GM18498 (cell line): ENCODE measurements at regions not wholly inside any gene's neighbourhood (a gene's known extent, or its start where the extent isn't known, plus 50 kb on each side); places are given as distances from the start of the nearest gene placed in this dataset.
"Not testable (repeated sequence)": the region's sequence is repeated elsewhere in the genome, so short reads cannot be mapped to it uniquely, and the experiment has no call there.

Experiments
- ATAC-seq: cut with Tn5 transposase; IDR thresholded peaks from one replicate; pipeline ENCODE4 v1.9.1; 2021; ENCODE audit warnings: mild to moderate bottlenecking, moderate library complexity; ENCODE audit not compliant: unreplicated experiment

- no peak for ATAC-seq
Observed at GRCh38 chr13:81929988-81930387, 1589.1 kb upstream of the SPRY2 start.

- no peak for ATAC-seq
Observed at GRCh38 chr13:81927347-81927746, 1586.4 kb upstream of the SPRY2 start.

GRCh38 chr13:81917810-81918209 lies 1576.9 kb upstream of the SPRY2 start:
- ATAC-seq = no peak

GRCh38 chr13:81916461-81916860 lies 1575.5 kb upstream of the SPRY2 start:
- ATAC-seq = no peak

GRCh38 chr13:81907787-81908372 lies 1567.0 kb upstream of the SPRY2 start:
- no peak for ATAC-seq

- ATAC-seq = no peak
Observed at GRCh38 chr13:81888855-81889254, 1547.9 kb upstream of the SPRY2 start.

- ATAC-seq = no peak
Observed at GRCh38 chr13:81874681-81875661, 1534.0 kb upstream of the SPRY2 start.

GRCh38 chr13:81874253-81874652 lies 1533.3 kb upstream of the SPRY2 start:
- ATAC-seq = no peak

- no peak for ATAC-seq
Observed at GRCh38 chr13:81872581-81872980, 1531.7 kb upstream of the SPRY2 start.

- ATAC-seq = not testable (repeated sequence)
Observed at GRCh38 chr13:81871751-81872325, 1530.9 kb upstream of the SPRY2 start.

- ATAC-seq = no peak
Observed at GRCh38 chr13:81848291-81848690, 1507.4 kb upstream of the SPRY2 start.

- ATAC-seq = no peak
Observed at GRCh38 chr13:81846771-81847170, 1505.8 kb upstream of the SPRY2 start.

GRCh38 chr13:81821259-81821658 lies 1480.3 kb upstream of the SPRY2 start:
- no peak for ATAC-seq

- no peak for ATAC-seq
Observed at GRCh38 chr13:81800433-81800832, 1459.5 kb upstream of the SPRY2 start.

GRCh38 chr13:81795710-81796109 lies 1454.8 kb upstream of the SPRY2 start:
- no peak for ATAC-seq

- no peak for ATAC-seq
Observed at GRCh38 chr13:81791641-81792040, 1450.7 kb upstream of the SPRY2 start.

- no peak for ATAC-seq
Observed at GRCh38 chr13:81781471-81781870, 1440.5 kb upstream of the SPRY2 start.

GRCh38 chr13:81779876-81780275 lies 1439.0 kb upstream of the SPRY2 start:
- no peak for ATAC-seq

- ATAC-seq = no peak
Observed at GRCh38 chr13:81778350-81778749, 1437.4 kb upstream of the SPRY2 start.

GRCh38 chr13:81773263-81773662 lies 1432.3 kb upstream of the SPRY2 start:
- no peak for ATAC-seq

GRCh38 chr13:81771951-81772350 lies 1431.0 kb upstream of the SPRY2 start:
- no peak for ATAC-seq
